Astrocyte (in vitro differentiated cells and primary cell): ENCODE measurements at regions not wholly inside any gene's neighbourhood (a gene's known extent, or its start where the extent isn't known, plus 50 kb on each side); places are given as distances from the start of the nearest gene placed in this dataset.

Experiments
- DNase-seq: peaks from one replicate; pipeline ENCODE4 v3.0.0-alpha.2; 2010; ENCODE audit warnings: low read depth
- FAIRE-seq: peaks from 2 replicates; lab custom pipeline; 2011; peaks lifted over from hg19 to GRCh38; lab: Jason Lieb, UNC
- H2AFZ ChIP-seq: 2 replicates; pipeline ENCODE4 v1.6.0; 2012; ENCODE audit warnings: low read depth, low read length, inconsistent platforms
- H3K27ac ChIP-seq: 2 replicates; pipeline ENCODE4 v1.5.1; 2011; ENCODE audit warnings: low read depth, low read length, inconsistent platforms
- H3K27me3 ChIP-seq: 2 replicates; pipeline ENCODE4 v1.6.0; 2011; ENCODE audit warnings: low read length, inconsistent platforms; ENCODE audit not compliant: insufficient read depth
- H3K36me3 ChIP-seq: 2 replicates; pipeline ENCODE4 v1.5.1; 2011; ENCODE audit warnings: low read length, inconsistent platforms; ENCODE audit not compliant: insufficient read depth
- H3K4me1 ChIP-seq: 2 replicates; pipeline ENCODE4 v1.5.1; 2011; ENCODE audit warnings: low read length, inconsistent platforms; ENCODE audit not compliant: insufficient read depth
- H3K4me2 ChIP-seq: 2 replicates; pipeline ENCODE4 v1.6.0; 2012; ENCODE audit warnings: low read length, inconsistent platforms
- H3K4me3 ChIP-seq: 2 replicates; pipeline ENCODE4 v1.5.1; 2011; ENCODE audit warnings: low read depth, mild to moderate bottlenecking, low read length, inconsistent platforms; ENCODE audit not compliant: insufficient read depth
- H3K79me2 ChIP-seq: 2 replicates; pipeline ENCODE4 v1.6.0; 2012; ENCODE audit warnings: mild to moderate bottlenecking, low read length, inconsistent platforms; ENCODE audit not compliant: insufficient read depth
- H3K9ac ChIP-seq: 2 replicates; pipeline ENCODE4 v1.6.0; 2012; ENCODE audit warnings: mild to moderate bottlenecking, low read length, inconsistent platforms
- H3K9me3 ChIP-seq: 2 replicates; pipeline ENCODE4 v1.5.1; 2012; ENCODE audit warnings: low read depth, mild to moderate bottlenecking, low read length, inconsistent platforms; ENCODE audit not compliant: insufficient read depth
- H4K20me1 ChIP-seq: 2 replicates; pipeline ENCODE4 v1.6.0; 2012; ENCODE audit warnings: low read length, inconsistent platforms; ENCODE audit not compliant: insufficient read depth
- H3K27ac Mint-ChIP-seq: one replicate; pipeline ENCODE4 v1.8.0; 2021; ENCODE audit warnings: mild to moderate bottlenecking, mixed read lengths; ENCODE audit not compliant: unreplicated experiment
- H3K27me3 Mint-ChIP-seq: one replicate; pipeline ENCODE4 v1.8.0; 2021; ENCODE audit warnings: low read depth, mixed read lengths; ENCODE audit not compliant: unreplicated experiment
- H3K36me3 Mint-ChIP-seq: one replicate; pipeline ENCODE4 v1.8.0; 2021; ENCODE audit warnings: low read depth, mixed read lengths; ENCODE audit not compliant: unreplicated experiment
- H3K4me1 Mint-ChIP-seq: one replicate; pipeline ENCODE4 v1.8.0; 2021; ENCODE audit warnings: low read depth, mixed read lengths; ENCODE audit not compliant: unreplicated experiment
- H3K4me3 Mint-ChIP-seq: one replicate; pipeline ENCODE4 v1.8.0; 2021; ENCODE audit warnings: mild to moderate bottlenecking, moderate library complexity, mixed read lengths; ENCODE audit not compliant: unreplicated experiment
- H3K9me3 Mint-ChIP-seq: one replicate; pipeline ENCODE4 v1.8.0; 2021; ENCODE audit warnings: mild to moderate bottlenecking, mixed read lengths; ENCODE audit not compliant: unreplicated experiment
- EZH2 ChIP-seq: IDR thresholded peaks from 2 replicates; pipeline ENCODE4 v1.6.1; 2012; ENCODE audit warnings: mild to moderate bottlenecking, low read length, inconsistent platforms; ENCODE audit not compliant: insufficient read depth
- TF ChIP-seq, protein P1 (sequence below): IDR thresholded peaks from 2 replicates; pipeline ENCODE4 v1.5.1; 2011; ENCODE audit warnings: low read depth, mild to moderate bottlenecking, inconsistent platforms, low read length, moderate library complexity; ENCODE audit not compliant: insufficient read depth

DNA sequence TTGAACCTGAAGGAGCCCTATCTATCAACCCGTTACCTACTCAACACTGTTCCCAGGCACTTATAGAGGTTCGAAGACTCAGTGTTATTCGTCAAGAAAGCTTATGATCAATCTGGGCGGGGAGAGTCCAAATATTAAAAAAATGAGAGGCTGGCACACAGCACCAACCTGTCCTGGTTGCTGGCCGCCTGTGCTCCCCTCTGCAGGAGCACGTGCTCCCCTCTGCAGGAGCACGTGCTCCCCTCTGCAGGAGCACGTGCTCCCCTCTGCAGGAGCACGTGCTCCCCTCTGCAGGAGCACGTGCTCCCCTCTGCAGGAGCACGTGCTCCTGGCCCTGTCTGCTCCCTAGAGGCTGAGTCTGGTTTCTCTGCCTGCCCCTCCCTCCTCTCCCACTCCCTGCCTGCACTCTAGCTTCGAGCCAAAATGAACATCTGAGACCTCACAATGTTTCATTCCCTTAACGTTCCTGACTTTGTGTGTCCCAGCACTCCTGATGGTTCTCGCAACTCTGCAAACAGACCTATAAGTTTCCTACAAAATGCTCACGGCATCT, 614.0 kb upstream of the ID2 start:
- Mint-ChIP-seq H3K9me3 (peaks cover 7% of the 10 kb centered on the region), H3K4me3 (no peak overlapping the region), H3K27ac (no peak overlapping the region), H3K4me1 (no peaks in the 10 kb centered on the region), H3K27me3 (no peaks in the 10 kb centered on the region), H3K36me3 (no peaks in the 10 kb centered on the region)
- Histone ChIP-seq H3K27me3 (no peaks in the 10 kb centered on the region), H2AFZ (no peak overlapping the region), H3K79me2 (no peaks in the 10 kb centered on the region), H3K9ac (no peak overlapping the region), H3K4me1 (no peaks in the 10 kb centered on the region), H3K36me3 (no peaks in the 10 kb centered on the region), H3K4me2 (no peak overlapping the region), H3K9me3 (no peaks in the 10 kb centered on the region), H4K20me1 (no peaks in the 10 kb centered on the region), H3K27ac (no peak overlapping the region), H3K4me3 (no peak overlapping the region)
- FAIRE-seq (no peak), DNase-seq (no peak)
- TF ChIP-seq, protein P1, sequence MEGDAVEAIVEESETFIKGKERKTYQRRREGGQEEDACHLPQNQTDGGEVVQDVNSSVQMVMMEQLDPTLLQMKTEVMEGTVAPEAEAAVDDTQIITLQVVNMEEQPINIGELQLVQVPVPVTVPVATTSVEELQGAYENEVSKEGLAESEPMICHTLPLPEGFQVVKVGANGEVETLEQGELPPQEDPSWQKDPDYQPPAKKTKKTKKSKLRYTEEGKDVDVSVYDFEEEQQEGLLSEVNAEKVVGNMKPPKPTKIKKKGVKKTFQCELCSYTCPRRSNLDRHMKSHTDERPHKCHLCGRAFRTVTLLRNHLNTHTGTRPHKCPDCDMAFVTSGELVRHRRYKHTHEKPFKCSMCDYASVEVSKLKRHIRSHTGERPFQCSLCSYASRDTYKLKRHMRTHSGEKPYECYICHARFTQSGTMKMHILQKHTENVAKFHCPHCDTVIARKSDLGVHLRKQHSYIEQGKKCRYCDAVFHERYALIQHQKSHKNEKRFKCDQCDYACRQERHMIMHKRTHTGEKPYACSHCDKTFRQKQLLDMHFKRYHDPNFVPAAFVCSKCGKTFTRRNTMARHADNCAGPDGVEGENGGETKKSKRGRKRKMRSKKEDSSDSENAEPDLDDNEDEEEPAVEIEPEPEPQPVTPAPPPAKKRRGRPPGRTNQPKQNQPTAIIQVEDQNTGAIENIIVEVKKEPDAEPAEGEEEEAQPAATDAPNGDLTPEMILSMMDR = no peak
- TF ChIP-seq EZH2 = no peak

- H3K27ac Mint-ChIP-seq = no peak overlapping the region
- H2AFZ ChIP-seq = no peak overlapping the region
- H3K4me3 Mint-ChIP-seq = no peak overlapping the region
- no peaks in the 10 kb centered on the region for H3K36me3 ChIP-seq
- TF ChIP-seq, protein P1 = no peak
- TF ChIP-seq EZH2 = no peak
- H3K4me2 ChIP-seq = no peak overlapping the region
- H3K9me3 Mint-ChIP-seq = peaks cover 8% of the 10 kb centered on the region
- H3K27me3 Mint-ChIP-seq = no peaks in the 10 kb centered on the region
- no peak overlapping the region for H3K9ac ChIP-seq
- FAIRE-seq (no peak), DNase-seq (no peak)
- H3K4me3 ChIP-seq = no peak overlapping the region
- no peaks in the 10 kb centered on the region for H3K9me3 ChIP-seq
- H4K20me1 ChIP-seq = no peaks in the 10 kb centered on the region
- H3K27ac ChIP-seq = no peak overlapping the region
- H3K27me3 ChIP-seq = no peaks in the 10 kb centered on the region
- H3K4me1 Mint-ChIP-seq = peaks cover 2% of the 10 kb centered on the region
- no peaks in the 10 kb centered on the region for H3K79me2 ChIP-seq
- no peaks in the 10 kb centered on the region for H3K36me3 Mint-ChIP-seq
- no peaks in the 10 kb centered on the region for H3K4me1 ChIP-seq
Measured at GRCh38 chr2:8072907-8073306, 608.9 kb upstream of the ID2 start.

DNA sequence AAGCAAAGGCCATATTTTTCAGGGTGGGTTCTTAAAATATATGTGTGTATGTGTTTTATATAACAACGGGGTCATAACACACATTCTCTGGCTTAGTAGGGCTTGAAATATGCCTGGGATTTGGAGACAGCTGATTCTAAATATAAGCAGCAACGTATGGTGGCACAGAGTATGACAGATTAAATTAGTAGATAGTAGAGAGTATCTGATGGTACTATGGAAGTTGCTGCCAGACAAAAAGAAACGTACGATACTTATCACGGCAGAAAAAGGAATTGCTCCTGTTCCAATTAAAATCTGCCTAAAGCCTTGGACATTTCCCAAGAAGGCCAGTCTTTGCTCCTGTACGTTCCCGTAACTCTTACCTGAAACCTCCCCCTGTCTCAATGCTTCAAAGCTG, 607.9 kb upstream of the ID2 start:
- H3K27me3 Mint-ChIP-seq = no peaks in the 10 kb centered on the region
- Histone ChIP-seq H3K4me3 (no peak overlapping the region), H3K27ac (no peak overlapping the region), H3K4me2 (no peak overlapping the region), H4K20me1 (no peaks in the 10 kb centered on the region), H3K79me2 (no peaks in the 10 kb centered on the region), H2AFZ (no peak overlapping the region), H3K36me3 (no peaks in the 10 kb centered on the region), H3K9ac (no peak overlapping the region), H3K9me3 (no peaks in the 10 kb centered on the region), H3K4me1 (no peaks in the 10 kb centered on the region), H3K27me3 (no peaks in the 10 kb centered on the region)
- no peak overlapping the region for H3K4me3 Mint-ChIP-seq
- TF ChIP-seq EZH2 = no peak
- TF ChIP-seq, protein P1 = no peak
- H3K9me3 Mint-ChIP-seq = peaks cover 8% of the 10 kb centered on the region
- no peak overlapping the region for H3K27ac Mint-ChIP-seq
- FAIRE-seq = no peak
- DNase-seq = no peak
- peaks cover 2% of the 10 kb centered on the region for H3K4me1 Mint-ChIP-seq
- H3K36me3 Mint-ChIP-seq = no peaks in the 10 kb centered on the region
